K562 (cell line): ENCODE measurements at regions not wholly inside any gene's neighbourhood (a gene's known extent, or its start where the extent isn't known, plus 50 kb on each side); places are given as distances from the start of the nearest gene placed in this dataset.

Experiments used
- ATAC-seq: fragments of 200-7000 bp; cut with Tn5 transposase; 3 replicates; pipeline ENCODE4 v1.9.1; 2020; ENCODE audit warnings: moderate library complexity
- BruUV-seq: library from RNA; stranded (reverse); fragments of 400-500 nt; replicated peaks from 2 replicates; lab custom pipeline; 2021; lab: Mats Ljungman, UMichigan
- CTCF ChIA-PET: fragments of 300-600 bp; formaldehyde crosslinking; extraction: SDS; loops from one replicate; lab custom pipeline; 2021; ENCODE audit warnings: low intra/inter-chr PET ratio; lab: Yijun Ruan, JAX
- POLR2A ChIA-PET: fragments of 300-600, 350-650 bp; sonication (Branson Sonifier 250); formaldehyde crosslinking; extraction: SDS; loops from one replicate; lab custom pipeline; 2021; ENCODE audit warnings: antibody characterized with exemption, inconsistent platforms; lab: Yijun Ruan, JAX
- DNase-seq, 4 experiments: peaks; one replicate each; pipeline versions ENCODE4 v3.0.0 to v3.0.0-alpha.2; 2011 to 2018; ENCODE audit warnings: low spot score in 3 of 4, mixed read lengths in 3 of 4; ENCODE audit errors: extremely low read depth in 1 of 4
- FAIRE-seq: peaks from 2 replicates; lab custom pipeline; 2011; peaks lifted over from hg19 to GRCh38; lab: Jason Lieb, UNC
- H2AFZ ChIP-seq: 2 replicates; pipeline ENCODE4 v1.6.0; 2011; ENCODE audit warnings: low read depth, low read length, control low read depth, inconsistent platforms
- H3K27ac ChIP-seq: fragments of 200-600 bp; 3 replicates; pipeline ENCODE4 v1.8.0; 2011; ENCODE audit warnings: low read depth, mild to moderate bottlenecking, control low read depth, inconsistent platforms, low read length, moderate library complexity, mixed read lengths; ENCODE audit errors: extremely low read depth
- H3K27me3 ChIP-seq, 2 experiments: fragments of 300-600 bp in 1 of 2; 2 replicates in 1 of 2; 3 replicates in 1 of 2; pipeline versions ENCODE4 v1.6.0 to v1.8.0; 2011; ENCODE audit warnings: inconsistent platforms in 2 of 2, low read length in 2 of 2, mild to moderate bottlenecking in 1 of 2, mixed read lengths in 1 of 2, moderate library complexity in 1 of 2; ENCODE audit not compliant: control insufficient read depth in 2 of 2, insufficient read depth in 2 of 2
- H3K36me3 ChIP-seq: fragments of 300-600 bp; 3 replicates; pipeline ENCODE4 v1.8.0; 2011; ENCODE audit warnings: mild to moderate bottlenecking, low read length, inconsistent platforms; ENCODE audit not compliant: control insufficient read depth, insufficient read depth
- H3K4me1 ChIP-seq, 2 experiments: fragments of 200-600 bp in 1 of 2; replicated peaks in 1 of 2; 2 replicates in 1 of 2; 3 replicates in 1 of 2; pipeline versions ENCODE4 v1.5.1 to v1.8.0; 2011; ENCODE audit warnings: inconsistent platforms in 2 of 2, low read length in 2 of 2, mild to moderate bottlenecking in 1 of 2, mixed read lengths in 1 of 2, moderate library complexity in 1 of 2; ENCODE audit not compliant: control insufficient read depth in 2 of 2, insufficient read depth in 2 of 2
- H3K4me2 ChIP-seq: 2 replicates; pipeline ENCODE4 v1.6.1; 2011; ENCODE audit warnings: low read length, control low read depth, inconsistent platforms, mixed read lengths; ENCODE audit not compliant: insufficient read depth
- H3K4me3 ChIP-seq: fragments of 200-600 bp; sonication (generic), shearing (Covaris generic); 2 replicates; pipeline ENCODE4 v1.5.1; 2016; ENCODE audit warnings: control low read depth, inconsistent platforms
- H3K79me2 ChIP-seq: fragments of 200-600 bp; 3 replicates; pipeline ENCODE4 v1.8.0; 2011; ENCODE audit warnings: low read length, inconsistent platforms; ENCODE audit not compliant: control insufficient read depth, insufficient read depth
- H3K9ac ChIP-seq, 2 experiments: 2 replicates each; pipeline versions ENCODE4 v1.6.0 to v1.6.1; 2011; ENCODE audit warnings: low read depth in 2 of 2, low read length in 2 of 2, control low read depth in 1 of 2, inconsistent platforms in 1 of 2, mild to moderate bottlenecking in 1 of 2, mixed read lengths in 1 of 2; ENCODE audit not compliant: insufficient read depth in 1 of 2
- H3K9me1 ChIP-seq: one replicate; pipeline ENCODE4 v1.6.0; 2011; ENCODE audit warnings: inconsistent platforms, mild to moderate bottlenecking, low read length, moderate library complexity; ENCODE audit not compliant: control insufficient read depth, insufficient read depth
- H3K9me3 ChIP-seq: replicated peaks from 2 replicates; pipeline ENCODE4 v1.5.1; 2011; ENCODE audit warnings: low read depth, low read length, inconsistent platforms; ENCODE audit not compliant: control insufficient read depth, insufficient read depth
- H4K20me1 ChIP-seq: replicated peaks from 2 replicates; pipeline ENCODE4 v1.6.1; 2011; ENCODE audit warnings: low read length, inconsistent platforms, mixed read lengths; ENCODE audit not compliant: control insufficient read depth, insufficient read depth
- L3MBTL2 ChIP-seq: fragments of 450-650 bp; IDR thresholded peaks from 2 replicates; pipeline ENCODE4 v1.6.1; 2016; ENCODE audit warnings: mild to moderate bottlenecking, moderate library complexity
- NFIC ChIP-seq: fragments of 450-650 bp; IDR thresholded peaks from 2 replicates; pipeline ENCODE4 v1.6.1; 2017; ENCODE audit warnings: mild to moderate bottlenecking, inconsistent platforms
- POLR3G ChIP-seq: IDR thresholded peaks from 2 replicates; pipeline ENCODE4 v1.6.1; 2011; ENCODE audit not compliant: insufficient read length, insufficient replicate concordance; ENCODE audit errors: extremely low read depth
- SNIP1 ChIP-seq: fragments of 450-650 bp; IDR thresholded peaks from 2 replicates; pipeline ENCODE4 v1.7.1; 2017; ENCODE audit warnings: low read depth, mild to moderate bottlenecking
- SNRNP70 ChIP-seq: fragments of 200-400 bp; formaldehyde crosslinking; optimal IDR thresholded peaks from 2 replicates; pipeline ENCODE3; 2017; ENCODE audit warnings: low read depth, low read length
- TAF15 ChIP-seq: fragments of 200-400 bp; formaldehyde crosslinking; IDR thresholded peaks from 2 replicates; pipeline ENCODE4 v1.6.1; 2017; ENCODE audit warnings: mild to moderate bottlenecking, low read depth, low read length, moderate library complexity
- ZNF217 ChIP-seq: sonication (generic); formaldehyde crosslinking; IDR thresholded peaks from 2 replicates; pipeline ENCODE4 v1.8.0; 2022; ENCODE audit warnings: mild to moderate bottlenecking, missing genetic modification reagents
- ZNF707 ChIP-seq: fragments of 250-450 bp; sonication (Bioruptor Pico); conservative IDR thresholded peaks from 2 replicates; pipeline ENCODE4 v1.8.0; 2022; ENCODE audit warnings: inconsistent platforms, mild to moderate bottlenecking, moderate library complexity
- ZNF77 ChIP-seq: fragments of 250-450 bp; sonication (Bioruptor Pico); IDR thresholded peaks from 2 replicates; pipeline ENCODE4 v1.5.0; 2020
- WGBS: fragments of 100-300 bp; shearing (Covaris generic); methylation state at CpG from one replicate; pipeline ENCODE4 v1.1.6; 2016; ENCODE audit warnings: low coverage, mixed read lengths; ENCODE audit not compliant: insufficient coverage; ENCODE audit errors: missing lambda C conversion rate; 5-methylcytosine and 5-hydroxymethylcytosine counted together
- in situ Hi-C: fragments of 300-500 bp; cut with MboI; formaldehyde crosslinking; loops from 4 replicates; pipeline ENCODE4 v1.15.0; 2018; ENCODE audit warnings: inconsistent platforms, mixed read lengths
- intact Hi-C: fragments of 100-400 bp; cut with micrococcal nuclease; formaldehyde crosslinking; loops from 2 replicates; pipeline ENCODE4 v1.14.2; 2022
- TF ChIP-seq, protein P1 (sequence below): conservative IDR thresholded peaks from 2 replicates; pipeline ENCODE4 v1.6.1; 2011; ENCODE audit warnings: low read depth, mild to moderate bottlenecking, low read length; ENCODE audit not compliant: control insufficient read depth
- TF ChIP-seq, protein P2 (sequence below): fragments of 450-650 bp; formaldehyde crosslinking; IDR thresholded peaks from 2 replicates; pipeline ENCODE4 v1.4.0; 2022; ENCODE audit warnings: missing genetic modification characterization

DNA sequence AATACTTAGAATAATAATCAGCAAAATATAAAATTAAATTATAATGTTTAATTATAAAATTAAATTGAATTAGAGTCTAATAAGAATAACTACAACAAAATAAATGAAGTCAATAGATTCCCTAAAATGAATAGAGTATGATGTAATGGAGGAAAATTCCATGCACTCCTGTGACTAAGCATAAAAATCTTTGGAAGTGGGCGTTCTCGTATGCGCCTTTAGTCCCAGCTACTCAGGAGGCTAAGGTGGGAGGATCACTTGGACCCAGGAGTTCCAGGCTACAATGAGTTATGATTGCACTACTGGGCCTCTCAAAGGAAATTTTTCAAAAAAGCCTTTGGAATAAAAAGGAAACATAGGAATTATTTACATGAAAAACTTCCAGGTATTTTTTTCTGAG lies 955.4 kb upstream of the POU3F3 start:
- Histone ChIP-seq H3K36me3 (no peaks in the 10 kb centered on the region), H3K4me3 (no peak overlapping the region), H3K9me3 (no peaks in the 10 kb centered on the region), H3K79me2 (no peaks in the 10 kb centered on the region), H3K27me3 (no peaks in the 10 kb centered on the region), H4K20me1 (no peaks in the 10 kb centered on the region), H3K9ac (no peak overlapping the region), H3K4me1 (no peaks in the 10 kb centered on the region), H3K4me2 (no peak overlapping the region), H3K9me1 (no peaks in the 10 kb centered on the region), H3K27ac (no peak overlapping the region), H2AFZ (no peak overlapping the region)
- DNase-seq, result no peak
- ATAC-seq, result no peak
- FAIRE-seq, result no peak
- ChIA-PET CTCF (no interaction called here), POLR2A (no interaction called here)
- WGBS, result 11% methylated on average over 3 of the region's 3 CpGs
- in situ Hi-C loops, result no loop called here
- BruUV-seq, result no TSS peak
- TF ChIP-seq ZNF77 (CRISPR knock-in tag), result no peak
- TF ChIP-seq, protein P1, sequence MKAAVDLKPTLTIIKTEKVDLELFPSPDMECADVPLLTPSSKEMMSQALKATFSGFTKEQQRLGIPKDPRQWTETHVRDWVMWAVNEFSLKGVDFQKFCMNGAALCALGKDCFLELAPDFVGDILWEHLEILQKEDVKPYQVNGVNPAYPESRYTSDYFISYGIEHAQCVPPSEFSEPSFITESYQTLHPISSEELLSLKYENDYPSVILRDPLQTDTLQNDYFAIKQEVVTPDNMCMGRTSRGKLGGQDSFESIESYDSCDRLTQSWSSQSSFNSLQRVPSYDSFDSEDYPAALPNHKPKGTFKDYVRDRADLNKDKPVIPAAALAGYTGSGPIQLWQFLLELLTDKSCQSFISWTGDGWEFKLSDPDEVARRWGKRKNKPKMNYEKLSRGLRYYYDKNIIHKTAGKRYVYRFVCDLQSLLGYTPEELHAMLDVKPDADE, result no peak
- TF ChIP-seq L3MBTL2, result no peak
- TF ChIP-seq SNRNP70, result no peak
- TF ChIP-seq, protein P2, sequence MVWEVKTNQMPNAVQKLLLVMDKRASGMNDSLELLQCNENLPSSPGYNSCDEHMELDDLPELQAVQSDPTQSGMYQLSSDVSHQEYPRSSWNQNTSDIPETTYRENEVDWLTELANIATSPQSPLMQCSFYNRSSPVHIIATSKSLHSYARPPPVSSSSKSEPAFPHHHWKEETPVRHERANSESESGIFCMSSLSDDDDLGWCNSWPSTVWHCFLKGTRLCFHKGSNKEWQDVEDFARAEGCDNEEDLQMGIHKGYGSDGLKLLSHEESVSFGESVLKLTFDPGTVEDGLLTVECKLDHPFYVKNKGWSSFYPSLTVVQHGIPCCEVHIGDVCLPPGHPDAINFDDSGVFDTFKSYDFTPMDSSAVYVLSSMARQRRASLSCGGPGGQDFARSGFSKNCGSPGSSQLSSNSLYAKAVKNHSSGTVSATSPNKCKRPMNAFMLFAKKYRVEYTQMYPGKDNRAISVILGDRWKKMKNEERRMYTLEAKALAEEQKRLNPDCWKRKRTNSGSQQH (CRISPR knock-in tag), result no peak
- TF ChIP-seq TAF15, result no peak
- TF ChIP-seq NFIC, result no peak
- no peak for TF ChIP-seq SNIP1
- no peak for TF ChIP-seq POLR3G
- TF ChIP-seq ZNF217 (CRISPR knock-in tag), result no peak
- TF ChIP-seq ZNF707 (CRISPR knock-in tag), result no peak
- intact Hi-C loops, result no loop called here
